ENCODE measurements at regions not wholly inside any gene's neighbourhood (a gene's known extent, or its start where the extent isn't known, plus 50 kb on each side); places are given as distances from the start of the nearest gene placed in this dataset.

DNA sequence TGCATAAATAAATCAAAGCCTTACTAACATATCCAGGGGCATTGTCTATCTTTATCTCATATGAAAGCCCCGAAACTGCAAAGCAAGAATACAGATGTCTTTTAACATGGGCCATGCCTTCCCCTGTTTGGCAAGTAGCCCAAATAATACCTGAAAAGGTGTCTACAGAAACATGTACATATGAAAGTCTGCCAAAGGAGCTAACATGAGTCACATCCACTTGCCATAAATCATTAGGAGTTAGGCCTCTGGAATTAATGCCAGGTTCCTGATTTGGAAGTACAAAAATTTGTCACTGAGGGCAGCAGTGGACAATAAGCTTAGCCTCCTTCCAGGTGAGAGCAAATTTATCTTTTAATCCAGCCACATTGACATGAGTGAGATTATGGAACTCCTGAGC, 85.5 kb upstream of the PGR start:
- no peaks in the 10 kb centered on the region for H3K27me3 ChIP-seq (ENCODE audit: insufficient read depth, low read length)
- TF ChIP-seq CTCF (IDR thresholded peaks at IDR 0.05; ENCODE audit: low read length) (no peak), EZH2 (IDR thresholded peaks at IDR 0.05; ENCODE audit: borderline replicate concordance, low read length) (no peak)

GRCh38 chr11:101211407-101211975, 81.9 kb upstream of the PGR start:
- Histone ChIP-seq H3K9me2 (ENCODE audit: low read depth, low read length) (no peaks in the 10 kb centered on the region), H3K36me3 (ENCODE audit: insufficient read depth, low read length) (no peaks in the 10 kb centered on the region), H3K4me3 (ENCODE audit: low read depth, low read length, poor library complexity, severe bottlenecking) (no peak overlapping the region), H3K27me3 (ENCODE audit: insufficient read depth, low read length) (no peaks in the 10 kb centered on the region), H3K4me1 (ENCODE audit: insufficient read depth, low read length, severe bottlenecking) (no peaks in the 10 kb centered on the region), H2AFZ (ENCODE audit: low read length) (no peak overlapping the region), H4K20me1 (ENCODE audit: insufficient read depth, low read length) (no peaks in the 10 kb centered on the region), H3K9me3 (ENCODE audit: low read length) (no peaks in the 10 kb centered on the region), H3F3A (ENCODE audit: insufficient read depth, low read length) (no peaks in the 10 kb centered on the region), H3K79me2 (ENCODE audit: insufficient read depth, low read length) (no peaks in the 10 kb centered on the region), H3K27ac (ENCODE audit: low read depth, low read length, poor library complexity, severe bottlenecking) (no peak overlapping the region), H3K9ac (ENCODE audit: low read length) (no peak overlapping the region), H3K4me2 (ENCODE audit: low read length) (no peak overlapping the region)
- no peak for TF ChIP-seq EZH2 (IDR thresholded peaks at IDR 0.05; ENCODE audit: borderline replicate concordance, low read length)
- no peak for TF ChIP-seq CTCF (IDR thresholded peaks at IDR 0.05; ENCODE audit: low read length)

More for the DNA sequence above, 85.5 kb upstream of the PGR start:
- H3K79me2 ChIP-seq (ENCODE audit: insufficient read depth, low read length): no peaks in the 10 kb centered on the region
- H3F3A ChIP-seq (ENCODE audit: insufficient read depth, low read length): no peaks in the 10 kb centered on the region
- H3K4me1 ChIP-seq (ENCODE audit: insufficient read depth, low read length, severe bottlenecking): no peaks in the 10 kb centered on the region
- no peaks in the 10 kb centered on the region for H3K9me2 ChIP-seq (ENCODE audit: low read depth, low read length)
- H4K20me1 ChIP-seq (ENCODE audit: insufficient read depth, low read length): no peaks in the 10 kb centered on the region
- no peaks in the 10 kb centered on the region for H3K36me3 ChIP-seq (ENCODE audit: insufficient read depth, low read length)
- no peaks in the 10 kb centered on the region for H3K9me3 ChIP-seq (ENCODE audit: low read length)
- H3K9ac ChIP-seq (ENCODE audit: low read length): no peak overlapping the region
- no peak overlapping the region for H2AFZ ChIP-seq (ENCODE audit: low read length)
- H3K4me3 ChIP-seq (ENCODE audit: low read depth, low read length, poor library complexity, severe bottlenecking): no peak overlapping the region
- no peak overlapping the region for H3K27ac ChIP-seq (ENCODE audit: low read depth, low read length, poor library complexity, severe bottlenecking)
- H3K4me2 ChIP-seq (ENCODE audit: low read length): no peak overlapping the region

DNA sequence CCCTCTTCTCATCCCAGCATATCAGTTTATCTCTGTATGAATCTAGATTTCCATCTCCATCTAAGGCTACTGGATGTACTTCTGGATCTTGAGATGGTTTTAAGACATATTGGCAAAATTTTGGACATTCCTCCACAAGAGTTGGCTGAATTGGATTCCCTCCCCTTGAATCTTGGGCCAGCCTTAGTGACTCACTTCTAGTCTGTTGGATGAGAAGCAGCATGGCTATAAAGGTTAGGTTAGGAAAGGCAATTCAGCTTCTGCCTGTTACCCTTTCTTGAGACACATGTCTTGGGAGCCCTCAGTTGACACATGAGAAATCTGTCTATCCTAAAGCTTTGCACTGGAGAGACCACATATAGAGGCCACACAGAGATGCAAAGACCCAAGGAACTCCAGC, 73.0 kb upstream of the PGR start:
- Histone ChIP-seq H4K20me1 (ENCODE audit: insufficient read depth, low read length) (no peaks in the 10 kb centered on the region), H3K27me3 (ENCODE audit: insufficient read depth, low read length) (no peaks in the 10 kb centered on the region), H3K9ac (ENCODE audit: low read length) (no peak overlapping the region), H3K4me3 (ENCODE audit: low read depth, low read length, poor library complexity, severe bottlenecking) (no peak overlapping the region), H3K36me3 (ENCODE audit: insufficient read depth, low read length) (no peaks in the 10 kb centered on the region), H3K27ac (ENCODE audit: low read depth, low read length, poor library complexity, severe bottlenecking) (no peak overlapping the region), H3K9me3 (ENCODE audit: low read length) (no peaks in the 10 kb centered on the region), H3K79me2 (ENCODE audit: insufficient read depth, low read length) (no peaks in the 10 kb centered on the region), H3K4me1 (ENCODE audit: insufficient read depth, low read length, severe bottlenecking) (no peaks in the 10 kb centered on the region), H3K4me2 (ENCODE audit: low read length) (no peak overlapping the region), H3F3A (ENCODE audit: insufficient read depth, low read length) (no peaks in the 10 kb centered on the region), H2AFZ (ENCODE audit: low read length) (no peak overlapping the region), H3K9me2 (ENCODE audit: low read depth, low read length) (no peaks in the 10 kb centered on the region)
- no peak for TF ChIP-seq CTCF (IDR thresholded peaks at IDR 0.05; ENCODE audit: low read length)
- no peak for TF ChIP-seq EZH2 (IDR thresholded peaks at IDR 0.05; ENCODE audit: borderline replicate concordance, low read length)
